NCI-H510A (cell line): ENCODE measurements at regions not wholly inside any gene's neighbourhood (a gene's known extent, or its start where the extent isn't known, plus 50 kb on each side); places are given as distances from the start of the nearest gene placed in this dataset.
"Not testable (repeated sequence)": the region's sequence is repeated elsewhere in the genome, so short reads cannot be mapped to it uniquely, and the experiment has no call there.

Source experiments
- DNase-seq: peaks from one replicate; lab custom pipeline; 2025; lab: John Stamatoyannopoulos, UW

DNA sequence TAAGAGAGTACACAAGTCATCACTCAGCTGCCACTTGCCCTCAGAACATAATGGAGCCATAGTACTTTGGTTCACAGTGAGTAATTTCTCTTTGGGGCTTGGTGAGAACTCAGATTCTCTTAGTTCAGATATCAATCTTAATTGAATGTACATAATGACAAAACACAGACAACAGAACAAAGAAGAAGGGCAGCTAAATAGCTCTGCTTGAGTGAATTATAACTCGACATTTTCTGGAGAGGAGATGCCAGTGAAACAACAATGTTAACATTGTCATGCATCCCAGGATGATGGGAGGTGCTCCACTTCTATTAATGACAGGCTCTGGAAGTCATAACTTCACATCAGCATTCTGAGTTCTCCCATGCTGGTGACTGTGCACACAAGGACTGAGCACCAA lies 508.1 kb downstream of the TMEM135 start:
- no peak for DNase-seq

GRCh38 chr11:87539596-87539995 lies 501.9 kb downstream of the TMEM135 start:
- no peak for DNase-seq

DNA sequence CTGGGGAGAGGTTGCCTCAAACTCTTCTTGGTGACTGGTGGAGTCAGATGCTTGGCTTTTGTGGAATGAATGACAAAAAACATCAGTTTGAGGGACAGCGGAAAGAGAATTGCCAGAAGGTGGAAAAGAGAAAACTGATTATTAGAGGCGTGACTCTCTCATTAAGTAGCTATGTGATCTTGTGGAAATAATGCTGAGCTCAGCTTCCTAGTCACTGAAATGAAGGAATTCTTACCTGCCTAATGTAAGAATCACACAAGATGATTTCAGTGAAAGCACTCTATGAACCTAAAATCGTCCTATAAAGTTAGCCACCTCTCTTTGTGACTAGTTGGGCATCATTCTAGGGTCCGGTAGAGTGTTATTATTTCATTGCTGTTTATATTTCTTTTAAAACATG lies 498.8 kb downstream of the TMEM135 start:
- no peak for DNase-seq

GRCh38 chr11:87536016-87536415 lies 498.3 kb downstream of the TMEM135 start:
- DNase-seq, result no peak

GRCh38 chr11:87535513-87535912 lies 497.8 kb downstream of the TMEM135 start:
- no peak for DNase-seq

- not testable (repeated sequence) for DNase-seq
Observed at GRCh38 chr11:87531835-87532234, 494.1 kb downstream of the TMEM135 start.

- no peak for DNase-seq
Observed at GRCh38 chr11:87529486-87529885, 491.8 kb downstream of the TMEM135 start.

DNA sequence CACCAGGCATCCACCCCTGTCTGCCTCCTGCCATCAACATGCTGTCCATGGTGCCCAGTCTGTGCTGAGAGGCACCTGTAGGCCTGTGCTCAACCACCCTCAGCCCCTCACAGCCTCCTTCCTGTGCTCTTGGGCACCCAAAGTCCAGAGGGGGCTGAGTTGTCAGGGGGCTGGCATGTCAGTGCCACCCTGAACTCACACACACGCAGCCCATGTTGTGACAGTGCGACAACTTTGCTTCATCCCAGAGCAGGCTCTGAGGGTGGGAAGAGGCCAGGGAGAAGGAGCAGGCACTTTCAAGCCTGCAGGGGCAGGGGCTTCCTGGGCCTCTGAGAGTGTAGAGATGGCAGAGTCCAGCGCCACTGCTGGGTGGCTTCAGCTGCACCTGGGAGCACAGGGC lies 491.0 kb downstream of the TMEM135 start:
- no peak for DNase-seq

- no peak for DNase-seq
Observed at GRCh38 chr11:87523276-87523675, 485.5 kb downstream of the TMEM135 start.

DNA sequence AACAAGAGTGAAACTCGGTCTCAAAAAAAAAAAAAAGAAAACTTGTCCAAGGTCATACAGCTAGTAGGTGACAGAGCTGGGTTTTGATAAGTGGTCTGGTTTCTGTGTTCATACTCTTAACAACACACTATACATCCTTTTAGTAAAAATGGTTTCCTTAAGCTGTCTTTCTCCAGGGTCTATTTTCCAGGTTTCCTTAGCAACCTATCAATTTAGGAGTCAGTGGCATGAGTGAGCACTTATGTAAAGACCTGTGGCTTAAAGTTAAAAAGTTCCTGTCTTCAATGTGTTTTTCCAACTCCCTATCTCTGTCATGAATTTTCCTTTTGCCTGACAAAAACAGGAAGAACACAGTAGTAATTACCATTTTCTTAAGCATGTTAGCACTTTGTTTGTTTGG lies 480.5 kb downstream of the TMEM135 start:
- DNase-seq, result no peak

DNA sequence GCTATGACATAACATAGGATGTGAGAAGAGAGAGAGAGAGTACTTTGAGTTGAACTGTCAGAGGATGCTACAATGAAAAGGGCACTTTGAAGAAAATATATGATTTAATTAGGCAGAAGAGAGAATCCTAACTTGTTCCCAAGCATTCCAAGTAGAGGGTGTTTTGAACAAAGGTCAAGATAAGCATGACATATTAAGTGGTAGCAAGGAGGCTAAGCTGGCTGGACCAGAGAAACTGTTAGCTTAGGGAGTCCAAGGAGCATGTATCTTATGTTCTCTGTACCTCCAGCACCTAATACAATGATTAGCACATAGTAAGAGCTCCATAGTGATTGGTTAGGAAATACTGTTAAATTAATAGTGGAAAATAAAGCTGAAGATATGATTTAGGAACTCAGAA lies 479.6 kb downstream of the TMEM135 start:
- DNase-seq, result no peak

- peak; percentile 4 for DNase-seq
Observed at GRCh38 chr11:87507722-87508121, 470.0 kb downstream of the TMEM135 start.

GRCh38 chr11:87506946-87507345 lies 469.2 kb downstream of the TMEM135 start:
- not testable (repeated sequence) for DNase-seq

DNA sequence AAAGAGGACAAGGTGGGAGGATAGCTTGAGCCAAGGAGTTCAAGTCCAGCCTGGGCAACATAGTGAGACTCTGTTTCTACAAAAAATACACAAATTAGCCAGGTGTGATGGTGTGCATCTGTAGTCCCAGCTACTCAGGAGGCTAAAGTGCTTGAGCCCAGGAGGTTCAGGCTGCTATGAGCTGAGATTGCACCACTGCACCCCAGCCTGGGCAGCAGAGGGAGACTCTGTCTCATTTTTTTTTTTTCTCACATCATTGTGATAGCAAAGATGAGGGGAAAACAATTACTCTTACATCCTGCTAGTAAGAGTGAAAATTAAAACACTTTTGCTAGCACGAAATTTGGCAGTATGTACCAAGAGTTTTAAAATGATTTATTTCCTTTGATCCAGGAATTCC lies 463.7 kb downstream of the TMEM135 start:
- no peak for DNase-seq

GRCh38 chr11:87494936-87495335 lies 457.2 kb downstream of the TMEM135 start:
- not testable (repeated sequence) for DNase-seq

GRCh38 chr11:87494026-87494425 lies 456.3 kb downstream of the TMEM135 start:
- DNase-seq, result not testable (repeated sequence)

GRCh38 chr11:87493516-87493915 lies 455.8 kb downstream of the TMEM135 start:
- no peak for DNase-seq

DNA sequence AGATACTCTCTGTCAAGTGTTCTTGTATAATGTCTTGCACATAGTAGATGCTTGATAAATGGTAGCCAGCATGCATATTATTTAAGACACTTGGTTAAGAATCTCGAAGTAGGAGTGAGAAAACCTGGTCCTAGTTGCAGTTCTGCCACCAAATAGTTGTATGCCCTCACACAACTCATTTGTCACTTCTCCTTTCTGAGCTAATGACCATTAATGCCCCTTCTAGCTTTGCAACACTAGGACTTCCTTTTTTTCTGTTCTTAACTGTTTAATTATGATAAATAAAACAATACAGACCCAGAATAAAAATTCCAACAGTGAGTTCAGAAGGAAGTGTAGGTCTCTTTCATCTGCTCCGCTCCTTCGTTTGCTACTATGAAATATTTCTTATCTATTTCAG lies 453.6 kb downstream of the TMEM135 start:
- DNase-seq, result no peak

- no peak for DNase-seq
Observed at GRCh38 chr11:87490671-87491070, 452.9 kb downstream of the TMEM135 start.

- DNase-seq, result no peak
Observed at GRCh38 chr11:87484566-87484965, 446.8 kb downstream of the TMEM135 start.

- DNase-seq, result no peak
Observed at GRCh38 chr11:87477321-87477720, 439.6 kb downstream of the TMEM135 start.

- no peak for DNase-seq
Observed at GRCh38 chr11:87473174-87473573, 435.4 kb downstream of the TMEM135 start.

GRCh38 chr11:87466223-87466622 lies 428.5 kb downstream of the TMEM135 start:
- DNase-seq, result no peak

DNA sequence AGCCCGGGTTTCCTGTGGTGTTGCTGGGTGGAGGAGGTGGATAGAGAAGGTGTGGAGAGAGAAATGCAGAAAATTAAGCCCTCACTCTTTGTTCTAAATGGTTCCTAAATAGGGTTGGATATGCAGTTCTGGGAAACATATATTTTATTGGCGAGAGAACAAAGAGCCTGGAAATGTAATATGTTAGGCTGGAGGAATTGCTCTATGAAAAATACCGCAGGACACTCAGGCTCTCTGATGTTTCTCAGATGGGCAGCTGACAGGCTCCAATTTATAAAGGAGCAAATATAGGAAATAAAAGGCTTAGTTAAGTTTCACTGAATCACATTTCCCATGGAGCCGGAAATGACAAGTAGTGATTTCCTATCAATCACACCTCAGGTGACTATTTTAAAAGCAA lies 428.0 kb downstream of the TMEM135 start:
- DNase-seq, result no peak

DNA sequence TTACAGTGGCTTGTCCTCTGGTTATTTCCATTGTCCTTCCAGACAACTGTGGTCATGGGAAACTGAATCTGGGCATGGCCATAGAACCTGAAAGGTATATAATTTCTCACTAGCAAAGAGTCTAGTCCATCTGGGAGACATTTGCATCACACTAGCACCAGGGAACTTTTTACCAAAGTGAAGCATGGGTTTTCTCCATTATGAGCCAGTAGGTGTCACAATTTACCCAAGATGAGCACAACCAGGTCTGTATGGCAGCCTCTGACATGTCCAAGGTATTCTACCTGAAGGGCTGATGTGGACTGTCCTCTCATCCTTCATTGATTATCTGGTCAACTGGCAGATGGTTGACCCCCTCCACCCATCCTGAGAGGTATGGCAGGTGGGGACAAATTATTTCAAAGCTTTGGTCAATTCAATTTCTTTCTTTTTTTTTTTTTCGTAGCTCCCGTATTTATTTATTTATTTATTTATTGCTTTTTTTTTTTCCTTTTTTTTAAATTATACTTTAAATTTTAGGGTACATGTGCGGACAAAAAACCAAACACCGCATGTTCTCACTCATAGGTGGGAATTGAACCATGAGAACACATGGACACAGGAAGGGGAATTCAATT lies 425.9 kb downstream of the TMEM135 start:
- DNase-seq, result peak; percentile 20
